ENCODE measurements at regions not wholly inside any gene's neighbourhood (a gene's known extent, or its start where the extent isn't known, plus 50 kb on each side); places are given as distances from the start of the nearest gene placed in this dataset.
"Not testable (repeated sequence)": the region's sequence is repeated elsewhere in the genome, so short reads cannot be mapped to it uniquely, and the experiment has no call there.

GRCh38 chr4:141534985-141535384, 101.4 kb upstream of the IL15 start:
- no peak for DNase-seq (ENCODE audit: low spot score)

- no peak for DNase-seq (ENCODE audit: low spot score)
Measured at GRCh38 chr4:141538001-141538400, 98.4 kb upstream of the IL15 start.

GRCh38 chr4:141540643-141541042, 95.7 kb upstream of the IL15 start:
- DNase-seq (ENCODE audit: low spot score), result no peak

- DNase-seq (ENCODE audit: low spot score), result no peak
Measured at GRCh38 chr4:141541851-141542250, 94.5 kb upstream of the IL15 start.

- DNase-seq (ENCODE audit: low spot score), result no peak
Measured at GRCh38 chr4:141543176-141543575, 93.2 kb upstream of the IL15 start.

- DNase-seq (ENCODE audit: low spot score), result no peak
Measured at GRCh38 chr4:141543706-141544105, 92.7 kb upstream of the IL15 start.

- no peak for DNase-seq (ENCODE audit: low spot score)
Measured at GRCh38 chr4:141548791-141549190, 87.6 kb upstream of the IL15 start.

GRCh38 chr4:141560056-141560455, 76.3 kb upstream of the IL15 start:
- DNase-seq (ENCODE audit: low spot score), result no peak

GRCh38 chr4:141562649-141563048, 73.7 kb upstream of the IL15 start:
- DNase-seq (ENCODE audit: low spot score), result no peak

- no peak for DNase-seq (ENCODE audit: low spot score)
Measured at GRCh38 chr4:141563723-141564122, 72.7 kb upstream of the IL15 start.

- DNase-seq (ENCODE audit: low spot score), result not testable (repeated sequence)
Measured at GRCh38 chr4:141564961-141565360, 71.4 kb upstream of the IL15 start.

- DNase-seq (ENCODE audit: low spot score), result no peak
Measured at GRCh38 chr4:141565379-141566089, 70.8 kb upstream of the IL15 start.

GRCh38 chr4:141567326-141567915, 69.0 kb upstream of the IL15 start:
- DNase-seq (ENCODE audit: low spot score), result peak; percentile 47

- no peak for DNase-seq (ENCODE audit: low spot score)
Measured at GRCh38 chr4:141569141-141569540, 67.2 kb upstream of the IL15 start.

GRCh38 chr4:141570290-141570689, 66.1 kb upstream of the IL15 start:
- no peak for DNase-seq (ENCODE audit: low spot score)

- no peak for DNase-seq (ENCODE audit: low spot score)
Measured at GRCh38 chr4:141571362-141571761, 65.0 kb upstream of the IL15 start.

GRCh38 chr4:141571793-141572192, 64.6 kb upstream of the IL15 start:
- no peak for DNase-seq (ENCODE audit: low spot score)

GRCh38 chr4:141573678-141574077, 62.7 kb upstream of the IL15 start:
- DNase-seq (ENCODE audit: low spot score), result no peak

GRCh38 chr4:141575884-141576283, 60.5 kb upstream of the IL15 start:
- DNase-seq (ENCODE audit: low spot score), result no peak

- no peak for DNase-seq (ENCODE audit: low spot score)
Measured at GRCh38 chr4:141576585-141577110, 59.7 kb upstream of the IL15 start.

GRCh38 chr4:141578451-141578850, 57.9 kb upstream of the IL15 start:
- no peak for DNase-seq (ENCODE audit: low spot score)

- DNase-seq (ENCODE audit: low spot score), result no peak
Measured at GRCh38 chr4:141580523-141580922, 55.9 kb upstream of the IL15 start.

Measured in D341Med (cell line).